Jurkat, Clone E6-1 (cell line): ENCODE measurements at regions not wholly inside any gene's neighbourhood (a gene's known extent, or its start where the extent isn't known, plus 50 kb on each side); places are given as distances from the start of the nearest gene placed in this dataset.
"Not testable (repeated sequence)": the region's sequence is repeated elsewhere in the genome, so short reads cannot be mapped to it uniquely, and the experiment has no call there.

Experiments
- DNase-seq: peaks from one replicate; pipeline ENCODE4 v3.0.0-alpha.2; 2011; ENCODE audit warnings: low read depth, low spot score
- H3K4me3 ChIP-seq: 2 replicates; pipeline ENCODE4 v1.5.1; 2011; ENCODE audit warnings: mild to moderate bottlenecking, low read length, control low read depth, moderate library complexity

DNA sequence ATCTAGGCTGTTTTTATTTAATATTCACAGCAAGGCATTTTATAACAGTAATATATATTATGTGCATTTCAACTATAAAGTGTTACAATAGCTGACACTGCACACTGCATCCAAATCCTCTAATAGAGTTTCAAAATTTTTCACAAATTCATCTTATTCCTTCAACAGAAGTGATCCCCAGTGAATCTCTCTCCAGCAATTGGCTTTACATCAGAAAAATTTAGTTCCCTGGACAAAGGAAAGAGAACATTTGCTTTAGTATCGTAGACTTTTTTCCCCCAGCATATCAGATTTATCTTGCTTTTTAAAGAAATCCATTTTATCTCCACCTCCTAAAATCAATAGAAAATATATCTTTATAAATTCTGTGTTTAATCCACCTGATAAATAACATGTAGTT, 868.6 kb downstream of the TBL1XR1 start:
- no peak overlapping the region for H3K4me3 ChIP-seq
- no peak for DNase-seq

DNA sequence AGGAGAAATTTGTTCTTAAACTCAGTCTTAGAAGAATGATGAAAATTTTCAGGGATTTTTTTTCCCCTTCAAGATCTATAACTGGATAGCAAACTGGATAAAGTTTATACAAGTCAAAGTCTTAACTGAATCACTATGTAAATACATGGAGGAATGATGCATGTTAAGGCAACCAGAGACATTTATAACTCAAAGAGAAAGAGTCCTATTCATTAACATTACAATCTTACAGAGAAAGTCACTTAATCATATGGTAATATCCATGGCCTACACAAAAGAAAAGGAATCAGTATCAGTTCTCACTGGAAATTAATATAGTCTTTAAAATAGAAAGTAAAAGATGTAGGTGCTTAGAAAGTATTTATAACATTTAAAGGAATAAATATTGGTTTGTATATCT, 869.1 kb downstream of the TBL1XR1 start:
- no peak overlapping the region for H3K4me3 ChIP-seq

DNA sequence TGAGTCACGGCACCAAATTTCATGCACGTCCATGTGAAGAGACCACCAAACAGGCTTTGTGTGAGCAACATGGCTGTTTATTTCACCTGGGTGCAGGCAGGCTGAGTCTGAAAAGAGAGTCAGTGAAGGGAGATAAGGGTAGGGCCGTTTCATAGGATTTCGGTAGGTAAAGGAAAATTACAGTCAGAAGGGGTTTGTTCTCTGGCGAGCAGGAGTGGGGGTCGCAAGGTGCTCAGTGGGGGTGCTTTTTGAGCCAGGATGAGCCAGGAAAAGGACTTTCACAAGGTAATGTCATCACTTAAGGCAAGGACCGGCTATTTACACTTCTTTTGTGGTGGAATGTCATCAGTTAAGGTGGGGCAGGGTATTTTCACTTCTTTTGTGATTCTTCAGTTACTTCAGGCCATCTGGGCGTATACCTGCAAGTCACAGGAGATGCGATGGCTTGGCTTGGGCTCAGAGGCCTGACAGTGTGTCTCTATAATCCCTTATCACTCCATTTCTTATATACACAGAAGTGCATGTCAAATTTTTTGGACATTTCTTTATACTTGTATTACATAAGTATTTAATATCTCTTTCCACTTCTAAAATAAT, 870.3 kb downstream of the TBL1XR1 start:
- not testable (repeated sequence) for DNase-seq, H3K4me3 ChIP-seq

More for the DNA sequence above, 869.1 kb downstream of the TBL1XR1 start:
- DNase-seq, result no peak

DNA sequence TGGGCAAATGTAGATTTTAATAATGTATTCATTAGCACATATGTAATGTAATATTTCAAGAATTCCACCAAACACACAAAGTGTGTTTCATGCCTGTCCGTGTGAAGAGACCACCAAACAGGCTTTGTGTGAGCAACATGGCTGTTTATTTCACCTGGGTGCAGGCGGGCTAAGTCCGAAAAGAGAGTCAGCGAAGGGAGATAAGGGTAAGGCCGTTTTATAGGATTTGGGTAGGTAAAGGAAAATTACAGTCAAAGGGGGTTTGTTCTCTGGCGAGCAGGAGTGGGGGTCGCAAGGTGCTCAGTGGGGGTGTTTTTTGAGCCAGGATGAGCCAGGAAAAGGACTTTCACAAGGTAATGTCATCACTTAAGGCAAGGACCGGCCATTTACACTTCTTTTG, 875.8 kb downstream of the TBL1XR1 start:
- not testable (repeated sequence) for DNase-seq, H3K4me3 ChIP-seq

DNA sequence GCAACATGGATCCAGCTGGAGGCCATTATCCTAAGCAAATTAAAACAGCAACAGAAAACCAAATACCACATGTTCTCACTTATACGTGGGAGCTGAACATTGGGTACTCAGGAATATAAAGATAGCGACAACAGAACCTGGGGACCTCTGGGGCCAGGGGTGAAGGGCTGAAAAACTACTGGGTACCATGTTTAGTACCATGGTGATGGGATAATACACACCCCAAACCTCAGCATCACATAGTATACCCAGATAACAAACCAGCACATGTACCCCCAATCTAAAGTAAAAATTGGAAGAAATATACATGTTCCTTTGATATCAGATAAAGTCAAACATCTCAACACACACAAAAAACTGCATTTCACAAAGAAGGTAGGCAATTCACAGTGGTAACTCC, 876.2 kb downstream of the TBL1XR1 start:
- H3K4me3 ChIP-seq, result no peak overlapping the region

DNA sequence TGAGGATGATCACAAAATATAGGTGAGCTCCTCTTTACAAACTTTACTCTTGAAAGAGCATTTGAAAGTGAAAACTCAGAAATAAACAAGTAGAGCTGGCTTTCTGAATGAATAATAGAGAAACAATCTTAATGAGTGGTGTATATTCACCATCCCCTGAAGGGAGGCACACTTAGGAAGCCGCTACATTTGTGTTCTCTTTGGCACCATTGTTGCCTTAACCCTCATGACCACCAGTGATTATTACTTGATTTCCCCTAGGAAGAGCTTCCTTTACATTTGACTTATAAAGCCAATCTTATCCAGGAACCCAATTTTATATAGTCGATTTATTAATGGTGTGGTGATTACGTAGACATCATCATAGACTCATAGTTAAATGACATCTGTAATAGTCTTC, 883.9 kb downstream of the TBL1XR1 start:
- DNase-seq, result no peak
- H3K4me3 ChIP-seq, result no peak overlapping the region

More for the DNA sequence above, 876.2 kb downstream of the TBL1XR1 start:
- no peak for DNase-seq

DNA sequence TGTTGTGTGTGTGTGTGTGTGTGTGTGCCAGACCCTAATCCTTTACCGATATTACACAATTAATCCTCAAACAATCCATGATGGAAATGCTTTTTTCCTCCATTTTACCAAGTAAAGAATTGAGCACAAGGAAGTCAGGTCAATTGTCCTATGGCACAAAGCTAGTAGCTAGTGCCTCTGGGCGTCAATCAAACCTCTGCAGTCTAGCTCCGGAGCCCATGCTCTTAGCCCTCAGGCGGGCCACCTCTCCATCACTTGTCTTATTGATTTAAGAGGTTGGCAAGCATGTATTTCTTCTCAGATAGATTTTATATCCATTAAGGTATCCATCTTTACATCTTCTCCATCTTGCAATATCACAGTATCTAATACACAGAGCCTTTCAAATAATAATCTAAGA, 886.6 kb downstream of the TBL1XR1 start:
- H3K4me3 ChIP-seq, result no peak overlapping the region
- DNase-seq, result no peak

DNA sequence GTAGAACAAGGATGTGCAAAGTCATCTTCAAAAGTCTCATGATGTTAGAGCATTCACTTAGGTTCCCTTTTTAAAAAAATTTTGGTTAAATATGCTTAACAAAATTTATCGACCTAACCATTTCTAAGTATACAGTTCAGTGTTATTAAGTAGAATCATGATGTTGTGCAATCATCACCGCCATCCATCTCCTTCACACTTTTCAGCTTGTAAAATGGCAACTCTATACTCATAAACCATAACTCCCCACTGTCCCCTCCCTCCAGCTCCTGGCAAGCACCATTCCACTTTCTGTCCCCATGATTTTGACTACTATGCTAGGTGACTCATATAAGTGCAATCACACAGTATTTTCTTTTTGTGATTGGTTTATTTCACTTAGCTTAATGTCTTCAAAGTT, 895.0 kb downstream of the TBL1XR1 start:
- H3K4me3 ChIP-seq, result no peak overlapping the region
- no peak for DNase-seq

DNA sequence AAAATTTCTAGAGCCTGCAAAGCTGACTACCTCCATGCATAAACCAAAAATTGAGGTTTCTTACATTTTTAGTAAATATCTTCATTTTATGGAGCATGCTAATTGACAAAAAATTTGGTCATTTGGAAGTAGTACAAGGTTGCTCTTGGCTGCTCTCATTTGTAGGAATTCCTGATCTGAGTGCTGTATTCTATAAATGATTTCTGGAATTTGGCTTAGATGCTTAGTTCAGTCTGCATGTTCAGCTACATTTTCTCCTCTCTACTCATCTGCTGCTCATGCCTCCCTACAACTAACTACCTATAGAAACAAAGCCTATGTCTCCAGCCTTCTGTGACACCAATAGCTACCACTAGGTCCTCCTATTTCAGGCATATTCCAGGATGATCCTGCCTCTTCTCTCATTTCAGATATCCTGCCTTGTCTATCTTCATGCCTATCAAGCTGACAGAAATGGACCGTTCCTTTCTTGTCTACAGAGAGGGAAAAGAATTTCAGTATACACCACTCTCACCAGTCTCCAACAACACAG, 901.1 kb downstream of the TBL1XR1 start:
- H3K4me3 ChIP-seq, result no peak overlapping the region
- no peak for DNase-seq

DNA sequence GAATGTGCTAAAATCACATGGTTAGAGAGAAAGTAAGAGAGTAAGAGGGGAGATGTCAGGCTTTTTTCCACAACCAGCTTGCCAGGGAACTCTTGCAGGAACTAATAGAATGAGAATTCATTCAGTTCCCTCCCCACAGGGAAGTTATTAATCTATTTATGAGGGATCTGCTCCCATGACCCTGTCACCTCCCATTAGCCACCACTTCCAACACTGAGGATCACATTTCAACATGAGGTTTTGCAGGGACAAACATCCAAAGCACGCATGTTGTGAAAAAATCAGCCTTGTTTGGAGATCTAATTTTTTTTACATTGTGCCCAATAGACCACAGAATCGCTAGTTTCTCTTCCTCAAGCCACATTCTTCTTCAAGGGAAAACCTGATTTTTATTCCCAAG, 904.0 kb downstream of the TBL1XR1 start:
- DNase-seq, result no peak

DNA sequence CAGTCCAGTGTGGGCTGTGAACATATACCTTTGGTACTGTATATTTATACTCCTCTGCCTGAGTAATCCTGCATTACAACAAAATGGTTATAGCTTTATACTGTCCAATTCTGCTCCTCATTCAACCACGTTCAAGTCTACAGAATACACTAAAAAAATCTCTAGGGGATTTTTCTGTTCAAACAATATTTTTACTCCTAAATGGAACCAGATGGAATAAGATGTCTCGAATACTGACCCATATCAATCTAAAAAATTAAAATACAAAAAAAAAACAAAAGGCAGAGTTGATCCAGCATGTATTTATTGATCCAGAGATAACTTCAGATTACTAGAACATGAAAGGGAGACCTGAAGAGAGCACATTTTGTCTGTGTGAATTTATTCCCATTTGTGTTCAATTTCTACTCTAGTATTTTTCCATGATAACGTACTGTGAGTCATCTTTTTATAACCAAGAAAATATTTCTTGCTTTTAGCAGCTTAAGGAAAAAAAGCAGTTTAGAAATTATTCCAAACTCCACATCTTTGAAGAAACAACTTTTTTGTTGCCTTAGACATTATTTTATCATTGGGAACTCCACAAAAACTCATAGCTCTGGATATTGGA, 910.7 kb downstream of the TBL1XR1 start:
- H3K4me3 ChIP-seq, result no peak overlapping the region

More for the DNA sequence above, 904.0 kb downstream of the TBL1XR1 start:
- no peak overlapping the region for H3K4me3 ChIP-seq

DNA sequence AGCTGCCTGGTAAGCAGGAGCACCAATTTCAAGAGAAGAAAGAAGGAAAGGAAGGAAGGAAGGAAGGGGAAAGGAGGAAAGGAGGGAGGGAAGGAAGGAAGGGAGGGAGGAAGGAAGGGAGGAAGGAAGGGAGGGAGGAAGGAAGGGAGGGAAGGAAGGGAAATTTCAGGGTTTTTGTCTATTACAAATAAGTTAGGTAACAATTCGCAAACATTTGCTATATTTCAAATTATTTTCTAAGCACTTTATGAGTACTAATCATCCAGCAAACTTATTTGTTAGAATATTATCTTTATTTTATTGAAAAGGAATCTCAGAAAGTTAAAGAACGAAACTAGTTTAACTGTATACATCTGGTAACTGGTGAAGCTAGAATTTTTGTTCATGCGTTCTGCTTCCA, 921.7 kb downstream of the TBL1XR1 start:
- DNase-seq, result no peak
- H3K4me3 ChIP-seq, result no peak overlapping the region

More for the DNA sequence above, 910.7 kb downstream of the TBL1XR1 start:
- DNase-seq, result no peak

DNA sequence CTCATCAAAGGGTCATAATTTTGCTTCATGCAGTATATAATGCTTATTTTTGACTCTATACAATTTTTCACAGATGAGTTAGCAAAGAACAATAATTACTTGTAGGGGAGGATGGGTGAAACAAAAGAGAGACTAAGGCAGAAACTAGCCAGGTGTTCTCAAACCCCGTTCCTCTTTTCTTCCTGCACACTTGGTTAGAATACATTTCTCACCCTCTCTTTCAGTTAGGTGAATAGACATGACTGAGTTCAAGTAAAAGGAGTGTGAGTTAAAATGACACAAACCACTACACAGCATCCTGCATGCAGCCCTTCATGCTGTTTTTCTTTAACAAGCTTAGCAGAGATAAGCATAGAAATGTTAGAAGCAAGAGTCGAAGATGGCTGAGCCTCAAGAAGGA, 922.2 kb downstream of the TBL1XR1 start:
- H3K4me3 ChIP-seq, result no peak overlapping the region
- DNase-seq, result no peak

DNA sequence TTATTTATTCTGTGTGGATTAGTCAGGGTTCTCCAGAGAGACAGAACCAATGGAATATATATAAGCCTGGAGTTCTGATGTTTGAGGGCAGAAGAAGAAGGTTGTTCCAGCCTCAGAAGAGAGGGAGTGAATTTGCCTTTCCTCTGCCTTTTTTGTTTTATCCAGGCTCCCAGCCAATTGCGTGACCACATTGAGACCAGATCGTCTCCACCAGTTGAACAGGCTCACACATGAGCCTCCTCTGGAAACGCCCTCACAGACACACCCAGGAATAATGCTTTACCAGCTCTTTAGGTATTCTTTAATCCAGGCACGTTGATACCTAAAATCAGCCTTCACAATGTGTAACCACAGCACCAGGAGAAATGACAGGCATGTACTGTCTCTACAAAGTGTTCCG, 923.1 kb downstream of the TBL1XR1 start:
- no peak for DNase-seq
- H3K4me3 ChIP-seq, result no peak overlapping the region

DNA sequence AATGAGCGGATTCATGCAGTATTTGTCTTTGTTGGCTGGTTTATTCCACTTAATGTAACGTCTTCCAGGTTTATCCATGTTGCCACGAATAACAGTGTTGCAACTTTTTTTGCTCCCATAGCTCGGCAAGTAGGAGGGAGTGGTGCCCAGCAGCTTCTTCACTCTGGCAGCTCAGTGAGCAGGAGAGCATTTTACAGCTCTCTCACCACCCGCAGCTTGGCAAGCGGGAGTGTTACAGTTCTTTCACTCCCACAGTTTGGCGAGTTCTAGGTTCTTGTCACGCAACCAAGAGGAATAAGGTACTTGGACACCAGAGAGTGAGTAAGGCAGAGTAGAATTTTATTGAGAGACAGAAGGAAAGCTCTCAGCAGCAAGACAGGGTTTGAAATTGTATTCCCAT, 935.2 kb downstream of the TBL1XR1 start:
- DNase-seq, result no peak
- no peak overlapping the region for H3K4me3 ChIP-seq

DNA sequence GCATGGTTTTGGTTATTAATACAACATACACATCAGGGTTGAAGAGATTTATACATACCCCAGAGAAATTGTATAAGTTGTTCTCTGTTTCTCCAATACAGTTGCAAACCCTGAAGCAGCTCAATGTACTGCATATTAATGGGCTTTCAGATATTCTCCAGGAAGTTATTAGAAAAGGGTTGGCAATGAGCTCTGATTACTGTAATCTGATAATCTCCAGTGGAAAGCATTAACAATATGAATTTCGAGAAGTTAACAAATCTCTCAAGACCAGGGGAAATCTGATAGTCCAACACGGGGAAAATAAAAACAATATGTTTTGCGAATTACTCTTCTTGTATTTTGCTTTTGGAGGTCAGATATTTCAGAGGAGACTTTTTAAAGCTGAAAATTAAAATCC, 950.1 kb downstream of the TBL1XR1 start:
- DNase-seq, result no peak
- no peak overlapping the region for H3K4me3 ChIP-seq

DNA sequence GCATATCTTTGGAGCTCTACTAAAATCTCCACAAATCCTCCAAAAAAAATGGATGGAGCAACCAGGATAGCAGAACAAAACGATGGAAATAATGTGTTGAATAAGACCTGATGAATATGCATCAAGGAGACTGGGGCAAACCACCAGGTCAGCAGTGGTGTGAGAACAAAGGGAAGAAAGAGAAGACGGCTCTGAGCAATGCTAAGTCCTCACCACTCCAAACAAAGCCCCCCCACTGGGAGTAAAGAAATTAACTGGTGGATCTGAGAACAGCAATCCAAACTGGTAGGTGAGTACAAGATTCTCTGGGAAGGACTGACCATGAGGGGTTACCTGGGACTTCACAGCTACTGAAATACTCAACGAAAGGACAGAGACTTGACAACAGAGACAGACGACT, 977.3 kb downstream of the TBL1XR1 start:
- DNase-seq, result no peak
- H3K4me3 ChIP-seq, result no peak overlapping the region

DNA sequence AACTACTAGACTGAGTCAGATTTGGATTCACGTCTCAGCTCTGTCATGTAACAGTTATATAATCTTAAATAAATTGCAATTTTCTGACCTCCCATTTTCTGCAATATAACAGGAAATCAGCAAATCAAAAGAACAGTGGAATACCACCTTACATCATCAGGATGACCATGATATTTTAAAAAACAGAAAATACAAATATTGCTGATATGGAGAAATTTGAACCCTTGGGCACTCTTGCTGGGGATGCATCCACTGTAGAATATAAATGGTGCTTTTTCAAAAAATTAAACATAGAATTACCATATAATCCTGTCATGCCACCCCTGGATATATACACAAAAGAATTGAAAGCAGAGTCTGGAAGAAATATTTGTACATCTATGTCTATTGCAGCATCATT, 982.5 kb downstream of the TBL1XR1 start:
- no peak overlapping the region for H3K4me3 ChIP-seq
- DNase-seq, result no peak

DNA sequence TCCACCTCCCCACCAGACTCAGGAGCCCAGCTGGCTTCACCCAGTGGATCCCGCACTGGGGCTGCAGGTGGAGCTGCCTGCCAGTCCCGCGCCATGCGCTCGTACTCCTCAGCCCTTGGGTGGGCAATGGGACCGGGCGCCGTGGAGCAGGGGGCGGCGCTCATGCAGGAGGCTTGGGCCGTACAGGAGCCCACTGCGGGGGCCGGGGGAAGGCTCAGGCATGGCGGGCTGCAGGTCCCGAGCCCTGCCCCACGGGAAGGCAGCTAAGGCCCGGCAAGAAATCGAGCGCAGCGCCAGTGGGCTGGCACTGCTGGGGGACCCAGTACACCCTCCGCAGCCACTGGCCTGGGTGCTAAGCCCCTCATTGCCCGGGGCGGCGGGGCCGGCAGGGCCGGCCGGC, 984.0 kb downstream of the TBL1XR1 start:
- not testable (repeated sequence) for H3K4me3 ChIP-seq

DNA sequence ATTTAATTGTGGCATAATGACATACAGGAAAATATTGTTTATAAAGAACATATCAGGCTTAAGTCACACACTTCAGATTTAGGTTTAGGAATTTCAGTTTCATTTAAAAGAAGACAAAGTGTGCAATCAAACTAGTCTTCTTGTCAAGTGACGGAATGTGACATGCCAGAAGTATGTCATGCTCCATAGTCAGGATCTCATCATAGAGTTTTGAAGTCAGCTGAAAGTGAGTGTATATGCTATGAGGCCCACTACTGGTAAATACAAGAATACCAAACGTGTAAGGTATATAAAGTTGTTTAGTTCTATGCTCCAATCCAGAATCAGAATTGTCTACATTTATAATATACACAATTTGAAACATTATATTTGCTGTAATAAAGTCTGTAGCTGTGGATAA, 988.4 kb downstream of the TBL1XR1 start:
- H3K4me3 ChIP-seq, result no peak overlapping the region

More for the DNA sequence above, 984.0 kb downstream of the TBL1XR1 start:
- DNase-seq, result not testable (repeated sequence)

DNA sequence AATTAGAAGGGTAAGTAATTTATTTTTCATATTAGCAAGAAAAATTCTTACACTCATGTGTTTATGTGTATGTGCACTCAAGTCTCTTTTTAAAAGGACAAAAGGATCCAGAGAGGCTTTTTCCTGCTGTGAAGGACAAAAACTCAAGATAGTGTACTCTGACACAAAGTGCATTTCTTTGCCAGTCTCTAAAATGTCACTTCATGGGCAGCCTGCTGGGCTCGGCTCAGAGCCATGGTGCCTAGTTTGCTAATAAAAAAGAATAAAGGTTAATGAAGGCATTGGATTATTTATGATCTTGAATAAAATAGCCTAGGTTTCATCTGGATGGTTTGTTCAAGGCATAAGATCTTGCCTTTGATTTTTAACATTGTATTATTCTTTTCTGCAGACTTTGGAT, 989.0 kb downstream of the TBL1XR1 start:
- DNase-seq, result no peak

More for the DNA sequence above, 988.4 kb downstream of the TBL1XR1 start:
- no peak for DNase-seq

More for the DNA sequence above, 989.0 kb downstream of the TBL1XR1 start:
- H3K4me3 ChIP-seq, result no peak overlapping the region
